ENCODE measurements at regions not wholly inside any gene's neighbourhood (a gene's known extent, or its start where the extent isn't known, plus 50 kb on each side); places are given as distances from the start of the nearest gene placed in this dataset.

DNA sequence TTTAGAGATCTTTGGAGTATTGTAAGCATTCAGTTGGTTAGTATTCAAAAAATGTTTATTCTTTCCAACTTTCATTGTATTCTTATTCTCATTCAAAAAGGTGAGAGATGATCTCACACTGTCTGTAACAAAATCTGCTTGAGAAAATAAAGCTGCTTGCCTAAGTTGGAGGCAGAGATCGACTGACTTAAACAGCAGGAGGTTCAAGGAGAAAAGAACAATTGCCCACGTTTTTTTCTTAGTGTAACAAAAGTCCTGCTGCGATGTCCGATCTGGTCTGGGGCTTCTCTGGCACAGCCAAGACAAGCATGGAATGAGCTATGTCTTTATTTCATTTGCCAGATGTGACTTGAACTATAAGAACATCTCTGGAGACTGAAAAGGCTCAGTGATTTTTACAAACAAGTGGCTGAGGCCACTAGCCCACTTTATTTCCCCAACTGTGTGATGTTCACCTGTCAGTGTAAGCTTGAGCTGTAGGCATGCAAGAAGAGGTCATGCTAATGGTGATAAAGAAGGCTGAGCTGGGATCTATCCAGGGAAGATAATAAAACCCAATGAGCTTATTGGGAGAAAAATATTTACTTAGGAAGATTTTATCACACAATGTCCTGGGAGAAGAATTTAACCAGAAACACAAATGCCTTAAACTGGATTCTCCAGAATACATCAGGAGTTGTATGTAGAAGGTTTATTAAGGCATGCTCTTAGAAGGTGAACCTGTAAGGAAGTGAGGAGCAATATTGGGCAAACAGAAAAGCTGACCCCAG, 580.1 kb upstream of the BTBD3 start:
- no peak for TF ChIP-seq CTCF (IDR thresholded peaks at IDR 0.05)
- no peak for TF ChIP-seq POLR2A (IDR thresholded peaks at IDR 0.05; ENCODE audit: low read depth)
